Astrocyte of the cerebellum (primary cell): ENCODE measurements at regions not wholly inside any gene's neighbourhood (a gene's known extent, or its start where the extent isn't known, plus 50 kb on each side); places are given as distances from the start of the nearest gene placed in this dataset.

Experiments
- DNase-seq: peaks from one replicate; pipeline ENCODE4 v3.0.0-alpha.2; 2011; ENCODE audit warnings: low read depth
- H3K4me3 ChIP-seq: 2 replicates; pipeline ENCODE4 v1.5.1; 2011; ENCODE audit warnings: mild to moderate bottlenecking, low read depth, low read length, moderate library complexity
- in situ Hi-C: cut with HindIII; loops from 2 replicates; pipeline ENCODE4 v1.10.0; 2017; ENCODE audit warnings: low sequenced_read_pairs
- TF ChIP-seq, protein P1 (sequence below): IDR thresholded peaks from 2 replicates; pipeline ENCODE4 v1.5.1; 2012; ENCODE audit warnings: low read length, low read depth, moderate library complexity, mild to moderate bottlenecking; ENCODE audit errors: missing control alignments

DNA sequence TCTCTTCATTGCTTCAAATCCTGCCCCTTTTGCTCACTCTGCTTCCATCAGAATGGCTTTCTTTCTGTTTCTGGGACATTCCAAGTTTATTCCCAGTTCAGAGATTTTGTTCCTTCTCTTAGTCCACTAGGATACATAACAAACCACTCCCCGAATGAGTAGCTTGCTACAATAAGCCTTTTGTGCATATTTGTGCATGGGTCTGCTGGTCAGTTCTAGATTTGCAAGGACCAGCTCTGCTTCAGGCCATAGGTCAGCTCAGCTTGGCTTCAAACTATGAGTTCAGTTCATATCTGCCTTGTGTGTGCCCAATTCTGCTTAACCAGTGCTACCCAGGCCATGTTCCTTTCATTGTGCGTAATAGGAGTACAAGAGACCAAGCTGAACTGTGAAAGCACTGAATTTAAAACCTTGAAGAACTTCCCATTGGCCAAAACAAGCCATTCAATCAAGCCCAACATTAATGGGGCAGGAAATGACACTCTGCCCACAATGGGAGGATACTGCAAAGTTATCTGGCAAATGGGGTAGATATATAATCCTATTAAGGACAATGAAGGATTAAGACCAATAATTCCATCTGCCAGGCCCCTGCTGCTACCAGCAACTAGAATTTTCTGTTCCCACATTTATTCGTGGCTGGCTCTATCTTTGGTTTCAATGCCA, 328.8 kb downstream of the PRELID2 start:
- TF ChIP-seq, protein P1, sequence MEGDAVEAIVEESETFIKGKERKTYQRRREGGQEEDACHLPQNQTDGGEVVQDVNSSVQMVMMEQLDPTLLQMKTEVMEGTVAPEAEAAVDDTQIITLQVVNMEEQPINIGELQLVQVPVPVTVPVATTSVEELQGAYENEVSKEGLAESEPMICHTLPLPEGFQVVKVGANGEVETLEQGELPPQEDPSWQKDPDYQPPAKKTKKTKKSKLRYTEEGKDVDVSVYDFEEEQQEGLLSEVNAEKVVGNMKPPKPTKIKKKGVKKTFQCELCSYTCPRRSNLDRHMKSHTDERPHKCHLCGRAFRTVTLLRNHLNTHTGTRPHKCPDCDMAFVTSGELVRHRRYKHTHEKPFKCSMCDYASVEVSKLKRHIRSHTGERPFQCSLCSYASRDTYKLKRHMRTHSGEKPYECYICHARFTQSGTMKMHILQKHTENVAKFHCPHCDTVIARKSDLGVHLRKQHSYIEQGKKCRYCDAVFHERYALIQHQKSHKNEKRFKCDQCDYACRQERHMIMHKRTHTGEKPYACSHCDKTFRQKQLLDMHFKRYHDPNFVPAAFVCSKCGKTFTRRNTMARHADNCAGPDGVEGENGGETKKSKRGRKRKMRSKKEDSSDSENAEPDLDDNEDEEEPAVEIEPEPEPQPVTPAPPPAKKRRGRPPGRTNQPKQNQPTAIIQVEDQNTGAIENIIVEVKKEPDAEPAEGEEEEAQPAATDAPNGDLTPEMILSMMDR = no peak
- in situ Hi-C loops = no loop called here
- H3K4me3 ChIP-seq = no peak overlapping the region
- DNase-seq = no peak

DNA sequence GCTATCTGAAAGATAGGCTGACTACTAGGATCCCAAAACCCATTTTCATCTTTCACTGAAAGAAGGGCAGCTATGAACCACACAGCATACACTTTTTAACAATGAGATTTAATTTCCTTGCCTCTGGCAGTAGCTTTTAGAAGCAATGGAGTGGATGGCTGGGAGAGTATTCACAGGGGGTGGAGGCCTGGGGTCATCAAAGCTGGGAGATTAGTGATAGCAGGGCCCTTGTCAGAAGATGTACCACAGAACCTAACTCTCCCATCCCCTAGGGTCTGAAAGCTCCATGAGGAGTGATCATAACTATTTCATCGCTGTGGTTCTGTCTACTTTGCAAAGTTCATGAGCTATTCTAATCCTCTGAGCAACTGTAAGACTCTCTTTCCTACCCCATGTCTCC, 332.2 kb downstream of the PRELID2 start:
- TF ChIP-seq, protein P1 = no peak
- no peak for DNase-seq

DNA sequence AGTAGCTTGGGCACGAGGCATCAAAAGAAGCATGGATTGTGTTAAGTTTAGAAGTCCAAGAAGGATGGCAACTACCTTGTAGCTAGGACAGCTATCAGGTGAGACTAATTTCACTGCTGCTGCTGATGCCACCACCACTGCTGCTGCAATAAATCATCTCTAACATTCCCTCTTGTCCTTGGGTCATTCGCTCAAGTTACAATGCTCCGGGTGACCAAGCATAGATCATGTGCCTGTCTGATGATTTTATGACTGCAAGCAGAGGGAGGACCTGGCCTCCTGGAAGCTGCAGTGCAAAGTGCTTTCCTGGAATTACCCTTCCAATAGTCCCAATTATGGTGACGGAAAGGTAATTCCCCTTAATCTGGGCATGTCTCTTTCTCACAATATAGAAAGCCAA, 334.4 kb downstream of the PRELID2 start:
- in situ Hi-C loops = no loop called here
- H3K4me3 ChIP-seq = no peak overlapping the region
- no peak for DNase-seq
- TF ChIP-seq, protein P1 = no peak

More for the DNA sequence above, 332.2 kb downstream of the PRELID2 start:
- in situ Hi-C loops = no loop called here
- no peak overlapping the region for H3K4me3 ChIP-seq

DNA sequence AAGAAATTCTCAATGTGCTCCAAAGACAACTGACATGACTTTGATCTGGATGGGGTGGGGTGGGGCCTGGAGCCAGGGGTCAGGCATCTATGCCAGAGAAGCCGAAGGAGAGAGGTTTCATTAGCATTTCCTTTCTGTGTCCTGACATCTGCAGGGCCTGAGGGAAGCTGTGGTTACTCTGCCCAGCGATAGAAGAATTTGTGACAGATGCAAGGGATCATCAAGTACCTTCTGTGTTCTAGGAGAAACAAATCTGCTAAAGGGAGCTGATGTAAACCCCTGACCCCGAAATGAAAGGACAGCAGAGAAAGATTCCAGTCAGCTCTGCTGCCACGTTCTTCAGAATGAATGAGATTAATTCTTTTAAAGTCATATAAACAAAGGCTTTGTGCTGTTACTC, 335.7 kb downstream of the PRELID2 start:
- DNase-seq = no peak

DNA sequence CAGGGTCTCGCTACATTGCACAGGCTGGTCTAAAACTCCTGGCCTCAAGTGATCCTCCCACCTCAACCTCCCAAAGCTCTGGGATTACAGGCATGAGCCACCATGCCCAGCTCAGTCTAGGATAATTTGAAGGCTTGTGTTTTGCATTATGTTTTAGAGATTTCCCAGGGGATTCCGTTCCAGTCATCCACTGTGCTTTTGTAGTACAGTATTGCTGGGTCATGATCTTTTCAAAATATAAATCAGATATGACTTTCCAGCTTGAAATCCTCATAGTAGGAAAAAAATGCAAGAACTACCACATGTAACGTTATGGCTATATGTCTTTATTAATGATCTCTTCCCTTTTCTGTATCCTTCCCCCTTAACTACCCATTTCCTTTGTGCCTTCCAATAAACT, 338.1 kb downstream of the PRELID2 start:
- DNase-seq = no peak
- TF ChIP-seq, protein P1 = no peak
- no peak overlapping the region for H3K4me3 ChIP-seq
- in situ Hi-C loops = no loop called here

More for the DNA sequence above, 335.7 kb downstream of the PRELID2 start:
- TF ChIP-seq, protein P1 = no peak
- H3K4me3 ChIP-seq = no peak overlapping the region
- in situ Hi-C loops = no loop called here

DNA sequence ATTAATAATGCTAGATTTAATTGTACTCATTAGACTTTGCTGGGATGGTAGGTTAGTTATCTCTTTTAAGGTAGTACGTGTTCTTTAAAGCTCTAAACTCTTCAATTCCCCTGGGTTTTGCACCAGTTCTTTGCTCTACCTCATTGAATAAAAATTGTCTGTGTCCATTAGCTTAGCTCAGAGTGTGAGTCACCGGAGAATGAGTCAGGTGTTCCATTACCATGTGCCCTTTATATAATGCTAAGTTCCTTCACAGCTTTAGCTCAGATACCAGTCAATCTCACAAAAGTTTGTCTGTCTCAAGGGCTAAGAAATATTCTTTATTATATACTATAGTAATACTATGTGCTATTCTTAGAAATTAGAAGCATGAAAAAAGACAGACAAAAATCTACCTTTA, 339.4 kb downstream of the PRELID2 start:
- DNase-seq = peak; percentile 70
- no peak overlapping the region for H3K4me3 ChIP-seq
- TF ChIP-seq, protein P1 = no peak
- in situ Hi-C loops = no loop called here
